ENCODE measurements at regions not wholly inside any gene's neighbourhood (a gene's known extent, or its start where the extent isn't known, plus 50 kb on each side); places are given as distances from the start of the nearest gene placed in this dataset.

- ATAC-seq (ENCODE audit: low FRiP score) (no peak), DNase-seq (ENCODE audit: low spot score) (no peak)
- no peak for TF ChIP-seq CTCF (IDR thresholded peaks at IDR 0.05)
Measured at GRCh38 chr12:34206061-34206785, 183.9 kb downstream of the ALG10 start.

GRCh38 chr12:34207858-34208257 is 185.6 kb downstream of the ALG10 start:
- DNase-seq (ENCODE audit: low spot score) (no peak), ATAC-seq (ENCODE audit: low FRiP score) (no peak)
- TF ChIP-seq CTCF (IDR thresholded peaks at IDR 0.05), result no peak

- DNase-seq (ENCODE audit: low spot score) (no peak), ATAC-seq (ENCODE audit: low FRiP score) (no peak)
- no peak for TF ChIP-seq CTCF (IDR thresholded peaks at IDR 0.05)
Measured at GRCh38 chr12:34208331-34209258, 186.3 kb downstream of the ALG10 start.

GRCh38 chr12:34209259-34209835 is 187.1 kb downstream of the ALG10 start:
- TF ChIP-seq CTCF (IDR thresholded peaks at IDR 0.05), result no peak
- no peak for ATAC-seq (ENCODE audit: low FRiP score)
- DNase-seq (ENCODE audit: low spot score), result no peak

GRCh38 chr12:34210183-34210582 is 187.9 kb downstream of the ALG10 start:
- ATAC-seq (ENCODE audit: low FRiP score) (no peak), DNase-seq (ENCODE audit: low spot score) (no peak)
- TF ChIP-seq CTCF (IDR thresholded peaks at IDR 0.05), result no peak

GRCh38 chr12:34210689-34211530 is 188.6 kb downstream of the ALG10 start:
- DNase-seq (ENCODE audit: low spot score), result no peak
- no peak for ATAC-seq (ENCODE audit: low FRiP score)
- no peak for TF ChIP-seq CTCF (IDR thresholded peaks at IDR 0.05)
